GM23338 (cell line): ENCODE measurements at regions not wholly inside any gene's neighbourhood (a gene's known extent, or its start where the extent isn't known, plus 50 kb on each side); places are given as distances from the start of the nearest gene placed in this dataset.
"Not testable (repeated sequence)": the region's sequence is repeated elsewhere in the genome, so short reads cannot be mapped to it uniquely, and the experiment has no call there.

Experiments
- CREB1 ChIP-seq: fragments of 250-450 bp; sonication (Bioruptor Pico); IDR thresholded peaks from 2 replicates; pipeline ENCODE4 v1.5.0; 2020; ENCODE audit warnings: low read depth, mild to moderate bottlenecking, moderate library complexity
- EZH2 ChIP-seq: fragments of 200-600 bp; sonication (generic); IDR thresholded peaks from one replicate; pipeline ENCODE4 v1.8.0; 2017; ENCODE audit warnings: antibody characterized with exemption, mild to moderate bottlenecking, low read depth; ENCODE audit not compliant: unreplicated experiment
- EZH2phosphoT487 ChIP-seq: fragments of 200-600 bp; sonication (generic); IDR thresholded peaks from one replicate; pipeline ENCODE4 v1.8.1; 2018; ENCODE audit warnings: antibody characterized with exemption; ENCODE audit not compliant: unreplicated experiment
- JUNB ChIP-seq: IDR thresholded peaks from one replicate; pipeline ENCODE4 v1.6.1; 2016; ENCODE audit warnings: antibody characterized with exemption; ENCODE audit not compliant: unreplicated experiment
- NANOG ChIP-seq: IDR thresholded peaks from 2 replicates; pipeline ENCODE4 v1.6.1; 2016; ENCODE audit warnings: antibody characterized with exemption, borderline replicate concordance
- POLR2AphosphoS5 ChIP-seq: IDR thresholded peaks from 2 replicates; pipeline ENCODE4 v1.6.1; 2016; ENCODE audit warnings: antibody characterized with exemption, low read depth
- STAT1 ChIP-seq: IDR thresholded peaks from one replicate; pipeline ENCODE4 v1.6.1; 2016; ENCODE audit warnings: antibody characterized with exemption; ENCODE audit not compliant: unreplicated experiment
- ZNF114 ChIP-seq: fragments of 250-450 bp; sonication (Bioruptor Pico); IDR thresholded peaks from 2 replicates; pipeline ENCODE4 v1.5.0; 2020; ENCODE audit warnings: mild to moderate bottlenecking, moderate library complexity
- ZNF331 ChIP-seq: fragments of 250-450 bp; sonication (Bioruptor Pico); IDR thresholded peaks from 2 replicates; pipeline ENCODE4 v1.5.0; 2020; ENCODE audit warnings: low read depth, mild to moderate bottlenecking, moderate library complexity
- TF ChIP-seq, protein P1 (sequence below), 2 experiments: fragments of 200-600 bp in 1 of 2; sonication (generic) in 1 of 2; conservative IDR thresholded peaks; 2 replicates each; pipeline versions ENCODE4 v1.5.1 to v1.6.1; 2016 to 2017; ENCODE audit warnings: antibody characterized with exemption in 2 of 2, low read depth in 2 of 2, mild to moderate bottlenecking in 2 of 2, moderate library complexity in 1 of 2
- TF ChIP-seq, protein P2 (sequence below): IDR thresholded peaks from one replicate; pipeline ENCODE4 v1.6.1; 2018; ENCODE audit warnings: antibody characterized with exemption; ENCODE audit not compliant: unreplicated experiment
- TF ChIP-seq, protein P3 (sequence below): IDR thresholded peaks from 2 replicates; pipeline ENCODE4 v1.6.1; 2016; ENCODE audit warnings: antibody characterized with exemption
- TF ChIP-seq, protein P4 (sequence below): fragments of 250-450 bp; sonication (Bioruptor Pico); IDR thresholded peaks from 2 replicates; pipeline ENCODE4 v1.5.0; 2020; ENCODE audit warnings: mild to moderate bottlenecking, moderate library complexity

DNA sequence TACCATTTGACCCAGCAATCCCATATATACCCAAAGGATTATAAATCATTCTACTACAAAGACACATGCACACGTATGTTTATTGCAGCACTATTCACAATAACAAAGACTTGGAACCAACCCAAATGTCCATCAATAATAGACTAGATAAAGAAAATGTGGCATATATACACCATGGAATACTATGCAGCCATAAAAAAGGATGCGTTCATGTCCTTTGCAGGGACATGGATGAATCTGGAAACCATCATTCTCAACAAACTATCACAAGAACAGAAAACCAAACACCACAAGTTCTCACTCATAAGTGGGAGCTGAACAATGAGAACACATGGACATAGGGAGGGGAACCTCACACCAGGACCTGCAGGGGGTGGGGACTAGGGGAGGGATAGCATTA, 130.6 kb upstream of the DUSP22 start:
- TF ChIP-seq, protein P1, sequence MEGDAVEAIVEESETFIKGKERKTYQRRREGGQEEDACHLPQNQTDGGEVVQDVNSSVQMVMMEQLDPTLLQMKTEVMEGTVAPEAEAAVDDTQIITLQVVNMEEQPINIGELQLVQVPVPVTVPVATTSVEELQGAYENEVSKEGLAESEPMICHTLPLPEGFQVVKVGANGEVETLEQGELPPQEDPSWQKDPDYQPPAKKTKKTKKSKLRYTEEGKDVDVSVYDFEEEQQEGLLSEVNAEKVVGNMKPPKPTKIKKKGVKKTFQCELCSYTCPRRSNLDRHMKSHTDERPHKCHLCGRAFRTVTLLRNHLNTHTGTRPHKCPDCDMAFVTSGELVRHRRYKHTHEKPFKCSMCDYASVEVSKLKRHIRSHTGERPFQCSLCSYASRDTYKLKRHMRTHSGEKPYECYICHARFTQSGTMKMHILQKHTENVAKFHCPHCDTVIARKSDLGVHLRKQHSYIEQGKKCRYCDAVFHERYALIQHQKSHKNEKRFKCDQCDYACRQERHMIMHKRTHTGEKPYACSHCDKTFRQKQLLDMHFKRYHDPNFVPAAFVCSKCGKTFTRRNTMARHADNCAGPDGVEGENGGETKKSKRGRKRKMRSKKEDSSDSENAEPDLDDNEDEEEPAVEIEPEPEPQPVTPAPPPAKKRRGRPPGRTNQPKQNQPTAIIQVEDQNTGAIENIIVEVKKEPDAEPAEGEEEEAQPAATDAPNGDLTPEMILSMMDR (conservative IDR thresholded peaks at IDR 0.05; ENCODE audit: low read depth in 2 of 2), result not testable (repeated sequence)
- not testable (repeated sequence) for TF ChIP-seq EZH2; POLR2AphosphoS5; EZH2phosphoT487; CREB1 (CRISPR knock-in tag); STAT1; JUNB; ZNF114; NANOG; ZNF331 (CRISPR knock-in tag)
- TF ChIP-seq, protein P2, sequence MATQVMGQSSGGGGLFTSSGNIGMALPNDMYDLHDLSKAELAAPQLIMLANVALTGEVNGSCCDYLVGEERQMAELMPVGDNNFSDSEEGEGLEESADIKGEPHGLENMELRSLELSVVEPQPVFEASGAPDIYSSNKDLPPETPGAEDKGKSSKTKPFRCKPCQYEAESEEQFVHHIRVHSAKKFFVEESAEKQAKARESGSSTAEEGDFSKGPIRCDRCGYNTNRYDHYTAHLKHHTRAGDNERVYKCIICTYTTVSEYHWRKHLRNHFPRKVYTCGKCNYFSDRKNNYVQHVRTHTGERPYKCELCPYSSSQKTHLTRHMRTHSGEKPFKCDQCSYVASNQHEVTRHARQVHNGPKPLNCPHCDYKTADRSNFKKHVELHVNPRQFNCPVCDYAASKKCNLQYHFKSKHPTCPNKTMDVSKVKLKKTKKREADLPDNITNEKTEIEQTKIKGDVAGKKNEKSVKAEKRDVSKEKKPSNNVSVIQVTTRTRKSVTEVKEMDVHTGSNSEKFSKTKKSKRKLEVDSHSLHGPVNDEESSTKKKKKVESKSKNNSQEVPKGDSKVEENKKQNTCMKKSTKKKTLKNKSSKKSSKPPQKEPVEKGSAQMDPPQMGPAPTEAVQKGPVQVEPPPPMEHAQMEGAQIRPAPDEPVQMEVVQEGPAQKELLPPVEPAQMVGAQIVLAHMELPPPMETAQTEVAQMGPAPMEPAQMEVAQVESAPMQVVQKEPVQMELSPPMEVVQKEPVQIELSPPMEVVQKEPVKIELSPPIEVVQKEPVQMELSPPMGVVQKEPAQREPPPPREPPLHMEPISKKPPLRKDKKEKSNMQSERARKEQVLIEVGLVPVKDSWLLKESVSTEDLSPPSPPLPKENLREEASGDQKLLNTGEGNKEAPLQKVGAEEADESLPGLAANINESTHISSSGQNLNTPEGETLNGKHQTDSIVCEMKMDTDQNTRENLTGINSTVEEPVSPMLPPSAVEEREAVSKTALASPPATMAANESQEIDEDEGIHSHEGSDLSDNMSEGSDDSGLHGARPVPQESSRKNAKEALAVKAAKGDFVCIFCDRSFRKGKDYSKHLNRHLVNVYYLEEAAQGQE, result not testable (repeated sequence)
- TF ChIP-seq, protein P3, sequence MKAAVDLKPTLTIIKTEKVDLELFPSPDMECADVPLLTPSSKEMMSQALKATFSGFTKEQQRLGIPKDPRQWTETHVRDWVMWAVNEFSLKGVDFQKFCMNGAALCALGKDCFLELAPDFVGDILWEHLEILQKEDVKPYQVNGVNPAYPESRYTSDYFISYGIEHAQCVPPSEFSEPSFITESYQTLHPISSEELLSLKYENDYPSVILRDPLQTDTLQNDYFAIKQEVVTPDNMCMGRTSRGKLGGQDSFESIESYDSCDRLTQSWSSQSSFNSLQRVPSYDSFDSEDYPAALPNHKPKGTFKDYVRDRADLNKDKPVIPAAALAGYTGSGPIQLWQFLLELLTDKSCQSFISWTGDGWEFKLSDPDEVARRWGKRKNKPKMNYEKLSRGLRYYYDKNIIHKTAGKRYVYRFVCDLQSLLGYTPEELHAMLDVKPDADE, result not testable (repeated sequence)
- TF ChIP-seq, protein P4, sequence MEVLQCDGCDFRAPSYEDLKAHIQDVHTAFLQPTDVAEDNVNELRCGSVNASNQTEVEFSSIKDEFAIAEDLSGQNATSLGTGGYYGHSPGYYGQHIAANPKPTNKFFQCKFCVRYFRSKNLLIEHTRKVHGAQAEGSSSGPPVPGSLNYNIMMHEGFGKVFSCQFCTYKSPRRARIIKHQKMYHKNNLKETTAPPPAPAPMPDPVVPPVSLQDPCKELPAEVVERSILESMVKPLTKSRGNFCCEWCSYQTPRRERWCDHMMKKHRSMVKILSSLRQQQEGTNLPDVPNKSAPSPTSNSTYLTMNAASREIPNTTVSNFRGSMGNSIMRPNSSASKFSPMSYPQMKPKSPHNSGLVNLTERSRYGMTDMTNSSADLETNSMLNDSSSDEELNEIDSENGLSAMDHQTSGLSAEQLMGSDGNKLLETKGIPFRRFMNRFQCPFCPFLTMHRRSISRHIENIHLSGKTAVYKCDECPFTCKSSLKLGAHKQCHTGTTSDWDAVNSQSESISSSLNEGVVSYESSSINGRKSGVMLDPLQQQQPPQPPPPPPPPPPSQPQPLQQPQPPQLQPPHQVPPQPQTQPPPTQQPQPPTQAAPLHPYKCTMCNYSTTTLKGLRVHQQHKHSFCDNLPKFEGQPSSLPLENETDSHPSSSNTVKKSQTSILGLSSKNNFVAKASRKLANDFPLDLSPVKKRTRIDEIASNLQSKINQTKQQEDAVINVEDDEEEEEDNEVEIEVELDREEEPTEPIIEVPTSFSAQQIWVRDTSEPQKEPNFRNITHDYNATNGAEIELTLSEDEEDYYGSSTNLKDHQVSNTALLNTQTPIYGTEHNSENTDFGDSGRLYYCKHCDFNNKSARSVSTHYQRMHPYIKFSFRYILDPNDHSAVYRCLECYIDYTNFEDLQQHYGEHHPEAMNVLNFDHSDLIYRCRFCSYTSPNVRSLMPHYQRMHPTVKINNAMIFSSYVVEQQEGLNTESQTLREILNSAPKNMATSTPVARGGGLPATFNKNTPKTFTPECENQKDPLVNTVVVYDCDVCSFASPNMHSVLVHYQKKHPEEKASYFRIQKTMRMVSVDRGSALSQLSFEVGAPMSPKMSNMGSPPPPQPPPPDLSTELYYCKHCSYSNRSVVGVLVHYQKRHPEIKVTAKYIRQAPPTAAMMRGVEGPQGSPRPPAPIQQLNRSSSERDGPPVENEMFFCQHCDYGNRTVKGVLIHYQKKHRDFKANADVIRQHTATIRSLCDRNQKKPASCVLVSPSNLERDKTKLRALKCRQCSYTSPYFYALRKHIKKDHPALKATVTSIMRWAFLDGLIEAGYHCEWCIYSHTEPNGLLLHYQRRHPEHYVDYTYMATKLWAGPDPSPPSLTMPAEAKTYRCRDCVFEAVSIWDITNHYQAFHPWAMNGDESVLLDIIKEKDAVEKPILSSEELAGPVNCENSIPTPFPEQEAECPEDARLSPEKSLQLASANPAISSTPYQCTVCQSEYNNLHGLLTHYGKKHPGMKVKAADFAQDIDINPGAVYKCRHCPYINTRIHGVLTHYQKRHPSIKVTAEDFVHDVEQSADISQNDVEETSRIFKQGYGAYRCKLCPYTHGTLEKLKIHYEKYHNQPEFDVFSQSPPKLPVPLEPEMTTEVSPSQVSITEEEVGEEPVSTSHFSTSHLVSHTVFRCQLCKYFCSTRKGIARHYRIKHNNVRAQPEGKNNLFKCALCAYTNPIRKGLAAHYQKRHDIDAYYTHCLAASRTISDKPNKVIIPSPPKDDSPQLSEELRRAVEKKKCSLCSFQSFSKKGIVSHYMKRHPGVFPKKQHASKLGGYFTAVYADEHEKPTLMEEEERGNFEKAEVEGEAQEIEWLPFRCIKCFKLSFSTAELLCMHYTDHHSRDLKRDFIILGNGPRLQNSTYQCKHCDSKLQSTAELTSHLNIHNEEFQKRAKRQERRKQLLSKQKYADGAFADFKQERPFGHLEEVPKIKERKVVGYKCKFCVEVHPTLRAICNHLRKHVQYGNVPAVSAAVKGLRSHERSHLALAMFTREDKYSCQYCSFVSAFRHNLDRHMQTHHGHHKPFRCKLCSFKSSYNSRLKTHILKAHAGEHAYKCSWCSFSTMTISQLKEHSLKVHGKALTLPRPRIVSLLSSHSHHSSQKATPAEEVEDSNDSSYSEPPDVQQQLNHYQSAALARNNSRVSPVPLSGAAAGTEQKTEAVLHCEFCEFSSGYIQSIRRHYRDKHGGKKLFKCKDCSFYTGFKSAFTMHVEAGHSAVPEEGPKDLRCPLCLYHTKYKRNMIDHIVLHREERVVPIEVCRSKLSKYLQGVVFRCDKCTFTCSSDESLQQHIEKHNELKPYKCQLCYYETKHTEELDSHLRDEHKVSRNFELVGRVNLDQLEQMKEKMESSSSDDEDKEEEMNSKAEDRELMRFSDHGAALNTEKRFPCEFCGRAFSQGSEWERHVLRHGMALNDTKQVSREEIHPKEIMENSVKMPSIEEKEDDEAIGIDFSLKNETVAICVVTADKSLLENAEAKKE, result not testable (repeated sequence)
